ENCODE measurements at regions not wholly inside any gene's neighbourhood (a gene's known extent, or its start where the extent isn't known, plus 50 kb on each side); places are given as distances from the start of the nearest gene placed in this dataset.

DNA sequence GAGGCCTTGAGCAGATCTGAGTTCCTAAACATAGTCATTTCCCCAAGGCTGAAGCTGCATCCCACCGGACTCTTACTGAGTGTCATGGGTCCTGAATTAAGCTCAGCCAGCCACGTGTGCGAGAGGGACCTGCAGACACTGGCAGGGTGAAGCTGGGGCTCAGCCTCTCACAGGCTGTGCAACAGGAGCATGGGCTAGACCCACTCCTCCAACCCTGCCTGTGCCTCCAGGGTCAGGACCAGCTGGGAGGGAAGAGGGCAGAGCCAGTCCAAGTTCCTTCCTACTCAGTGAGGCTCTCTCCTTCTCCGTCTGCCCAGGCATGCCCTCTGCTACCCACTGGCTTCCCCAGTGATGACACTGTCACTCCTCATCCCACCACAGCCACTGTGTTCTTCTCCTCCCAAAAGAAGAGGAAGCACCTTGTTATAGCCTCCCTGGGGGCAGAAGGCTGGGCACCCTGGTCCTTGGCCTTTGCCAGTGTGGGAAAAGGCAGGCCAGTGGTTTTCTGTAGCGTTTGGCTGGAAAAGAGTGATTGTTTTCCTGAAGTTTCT lies 78.9 kb downstream of the KCNF1 start:
- Mint-ChIP-seq H3K27ac (no peak overlapping the region), H3K4me3 (no peak overlapping the region), H3K4me1 (peaks cover 5% of the 10 kb centered on the region)

DNA sequence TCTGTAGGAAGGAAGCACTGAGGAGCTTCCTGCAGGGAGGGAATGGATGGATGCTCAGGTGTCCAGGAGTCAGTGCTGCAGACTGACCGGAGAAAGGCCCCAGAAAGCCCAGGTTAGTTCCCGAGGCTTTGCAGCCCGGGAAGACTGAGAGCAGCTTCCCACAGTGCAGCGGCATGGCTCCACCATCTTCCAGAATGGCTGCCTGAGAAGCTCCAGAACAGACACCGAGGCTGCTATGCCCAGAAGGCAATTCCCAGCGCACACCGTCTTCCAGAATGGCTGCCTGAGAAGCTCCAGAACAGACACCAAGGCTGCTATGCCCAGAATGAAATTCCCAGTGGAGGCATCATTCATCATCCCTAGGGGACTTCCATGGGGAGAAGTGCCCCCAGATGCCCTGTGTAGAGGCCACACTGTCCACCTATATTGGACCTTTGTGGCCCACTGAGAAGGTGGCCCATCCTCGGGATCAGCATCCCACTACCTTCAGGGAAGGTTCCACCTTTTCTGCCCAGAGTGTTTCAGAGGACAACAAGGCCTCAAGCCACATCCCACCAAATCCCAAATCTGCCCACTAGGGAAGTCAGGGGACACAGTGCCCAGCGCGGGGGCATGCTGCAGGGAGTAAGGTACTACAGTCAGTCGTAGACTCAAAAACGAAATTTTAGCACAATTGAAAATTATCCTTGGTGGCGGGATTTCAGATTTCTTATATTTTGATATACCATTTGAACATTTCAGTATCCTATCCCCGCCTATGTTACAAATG lies 80.5 kb downstream of the KCNF1 start:
- WGBS (ENCODE audit: insufficient coverage) = 96% methylated on average over 10 of the region's 14 CpGs
- Mint-ChIP-seq H3K27ac (no peak overlapping the region), H3K36me3 (no peaks in the 10 kb centered on the region), H3K4me3 (no peak overlapping the region), H3K4me1 (peaks cover 5% of the 10 kb centered on the region), H3K9me3 (peaks cover 0 to 5% (median 1%) of the 10 kb centered on the region in 7 donors), H3K27me3 (ENCODE audit: low read depth in 3 of 3) (peaks cover 5 to 17% (median 10%) of the 10 kb centered on the region in 3 donors)
- Histone ChIP-seq H3K4me3 (replicated peaks in 1 of 3; ENCODE audit: low read depth in 2 of 3, low read length in 3 of 3) (no peak overlapping the region), H4K20me1 (ENCODE audit: insufficient read depth, low read length) (no peaks in the 10 kb centered on the region), H3K27me3 (ENCODE audit: control insufficient read depth in 2 of 2, insufficient read depth in 2 of 2, low read length in 2 of 2) (peaks cover 0 to 2% of the 10 kb centered on the region in 2 donors), H3K4me2 (replicated peaks; ENCODE audit: extremely low read depth, low read length, poor library complexity, severe bottlenecking) (no peak overlapping the region), H3K36me3 (replicated peaks in 1 of 2; ENCODE audit: control insufficient read depth in 1 of 2, insufficient read depth in 2 of 2, low read length in 2 of 2) (no peaks in the 10 kb centered on the region), H3K79me2 (ENCODE audit: insufficient read depth, low read length) (no peaks in the 10 kb centered on the region), H3K4me1 (ENCODE audit: control insufficient read depth in 1 of 2, insufficient read depth in 2 of 2, low read length in 2 of 2) (no peaks in the 10 kb centered on the region), H3K9me3 (replicated peaks in 1 of 2; ENCODE audit: control insufficient read depth in 1 of 2, insufficient read depth in 1 of 2, low read length in 2 of 2) (no peaks in the 10 kb centered on the region), H2AFZ (ENCODE audit: insufficient read depth, low read depth, low read length, poor library complexity, severe bottlenecking) (no peak overlapping the region), H3K9ac (ENCODE audit: insufficient read depth, low read length, poor library complexity, severe bottlenecking) (no peak overlapping the region), H3K27ac (ENCODE audit: low read depth in 1 of 2, low read length in 2 of 2) (no peak overlapping the region)
- intact Hi-C loops (cut with micrococcal nuclease) = no loop called here
- TF ChIP-seq, protein P1, sequence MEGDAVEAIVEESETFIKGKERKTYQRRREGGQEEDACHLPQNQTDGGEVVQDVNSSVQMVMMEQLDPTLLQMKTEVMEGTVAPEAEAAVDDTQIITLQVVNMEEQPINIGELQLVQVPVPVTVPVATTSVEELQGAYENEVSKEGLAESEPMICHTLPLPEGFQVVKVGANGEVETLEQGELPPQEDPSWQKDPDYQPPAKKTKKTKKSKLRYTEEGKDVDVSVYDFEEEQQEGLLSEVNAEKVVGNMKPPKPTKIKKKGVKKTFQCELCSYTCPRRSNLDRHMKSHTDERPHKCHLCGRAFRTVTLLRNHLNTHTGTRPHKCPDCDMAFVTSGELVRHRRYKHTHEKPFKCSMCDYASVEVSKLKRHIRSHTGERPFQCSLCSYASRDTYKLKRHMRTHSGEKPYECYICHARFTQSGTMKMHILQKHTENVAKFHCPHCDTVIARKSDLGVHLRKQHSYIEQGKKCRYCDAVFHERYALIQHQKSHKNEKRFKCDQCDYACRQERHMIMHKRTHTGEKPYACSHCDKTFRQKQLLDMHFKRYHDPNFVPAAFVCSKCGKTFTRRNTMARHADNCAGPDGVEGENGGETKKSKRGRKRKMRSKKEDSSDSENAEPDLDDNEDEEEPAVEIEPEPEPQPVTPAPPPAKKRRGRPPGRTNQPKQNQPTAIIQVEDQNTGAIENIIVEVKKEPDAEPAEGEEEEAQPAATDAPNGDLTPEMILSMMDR (IDR thresholded peaks at IDR 0.05) = no peak
- DNase-seq = no peak

More for the DNA sequence above, 78.9 kb downstream of the KCNF1 start:
- Mint-ChIP-seq H3K27me3 (ENCODE audit: low read depth in 3 of 3) (peaks cover 5 to 17% (median 10%) of the 10 kb centered on the region in 3 donors), H3K9me3 (peaks cover 0 to 5% (median 1%) of the 10 kb centered on the region in 7 donors), H3K36me3 (no peaks in the 10 kb centered on the region)
- no peaks in the 10 kb centered on the region for H4K20me1 ChIP-seq (ENCODE audit: insufficient read depth, low read length)
- H3K79me2 ChIP-seq (ENCODE audit: insufficient read depth, low read length) = no peaks in the 10 kb centered on the region
- H3K27me3 ChIP-seq (ENCODE audit: control insufficient read depth in 2 of 2, insufficient read depth in 2 of 2, low read length in 2 of 2) = peaks cover 0 to 2% of the 10 kb centered on the region in 2 donors
- intact Hi-C loops (cut with micrococcal nuclease) = no loop called here
- H2AFZ ChIP-seq (ENCODE audit: insufficient read depth, low read depth, low read length, poor library complexity, severe bottlenecking) = no peak overlapping the region
- H3K36me3 ChIP-seq (replicated peaks in 1 of 2; ENCODE audit: control insufficient read depth in 1 of 2, insufficient read depth in 2 of 2, low read length in 2 of 2) = no peaks in the 10 kb centered on the region
- no peaks in the 10 kb centered on the region for H3K4me1 ChIP-seq (ENCODE audit: control insufficient read depth in 1 of 2, insufficient read depth in 2 of 2, low read length in 2 of 2)
- no peak overlapping the region for H3K27ac ChIP-seq (ENCODE audit: low read depth in 1 of 2, low read length in 2 of 2)
- DNase-seq = no peak
- H3K9me3 ChIP-seq (replicated peaks in 1 of 2; ENCODE audit: control insufficient read depth in 1 of 2, insufficient read depth in 1 of 2, low read length in 2 of 2) = no peaks in the 10 kb centered on the region
- H3K4me2 ChIP-seq (replicated peaks; ENCODE audit: extremely low read depth, low read length, poor library complexity, severe bottlenecking) = no peak overlapping the region
- TF ChIP-seq, protein P1 (IDR thresholded peaks at IDR 0.05) = no peak
- H3K9ac ChIP-seq (ENCODE audit: insufficient read depth, low read length, poor library complexity, severe bottlenecking) = no peak overlapping the region
- 73% methylated on average over 5 of the region's 5 CpGs for WGBS (ENCODE audit: insufficient coverage)
- no peak overlapping the region for H3K4me3 ChIP-seq (replicated peaks in 1 of 3; ENCODE audit: low read depth in 2 of 3, low read length in 3 of 3)

Data from CD14-positive monocyte (primary cell).